ENCODE measurements at regions not wholly inside any gene's neighbourhood (a gene's known extent, or its start where the extent isn't known, plus 50 kb on each side); places are given as distances from the start of the nearest gene placed in this dataset.
"Not testable (repeated sequence)": the region's sequence is repeated elsewhere in the genome, so short reads cannot be mapped to it uniquely, and the experiment has no call there.

DNA sequence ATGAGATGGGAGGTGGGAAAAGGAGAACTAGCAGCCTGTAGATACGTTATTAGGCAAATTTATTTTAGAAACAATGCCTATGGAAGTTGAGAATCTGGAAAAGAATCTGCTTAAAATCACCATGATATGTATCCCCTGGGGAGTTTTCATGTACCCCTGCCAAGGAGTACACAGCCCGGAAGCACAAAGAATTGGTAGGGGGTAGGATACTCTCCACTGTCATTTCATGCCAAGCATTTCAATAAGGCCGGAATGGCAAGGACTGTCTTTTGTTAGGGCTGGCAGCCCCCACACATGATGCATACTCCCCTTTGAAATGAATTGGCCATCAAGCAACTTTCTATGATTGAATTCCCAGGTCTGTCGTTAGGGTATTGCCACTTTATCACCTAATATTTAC lies 111.5 kb upstream of the APP start:
- no peak for TF ChIP-seq POLR2A (IDR thresholded peaks at IDR 0.05; ENCODE audit: low read depth, low read length)
- no peak for FAIRE-seq
- DNase-seq (ENCODE audit: insufficient read length, low spot score), result no peak

DNA sequence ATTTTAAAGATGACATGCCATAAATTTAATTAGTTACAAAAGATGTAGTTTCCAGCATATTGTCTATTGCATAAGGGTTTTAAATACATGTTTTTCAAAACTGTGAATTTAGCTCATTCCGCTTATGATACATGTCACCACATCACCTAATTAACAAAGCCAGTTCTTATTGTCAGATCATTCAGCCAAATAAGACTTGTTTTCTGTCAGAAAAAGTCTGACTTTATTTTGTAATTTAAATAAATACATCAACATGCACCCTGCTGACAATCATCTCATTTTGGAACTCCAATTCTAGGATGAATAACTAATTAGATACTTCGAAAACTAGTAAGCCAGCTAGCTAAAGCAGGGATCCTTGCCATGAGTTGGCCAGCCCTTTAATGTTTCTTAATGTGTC lies 110.9 kb upstream of the APP start:
- FAIRE-seq, result no peak

GRCh38 chr21:26280775-26281174 lies 110.2 kb upstream of the APP start:
- no peak for TF ChIP-seq POLR2A (IDR thresholded peaks at IDR 0.05; ENCODE audit: low read depth, low read length)
- no peak for DNase-seq (ENCODE audit: insufficient read length, low spot score)
- FAIRE-seq, result no peak

More for the DNA sequence above, 110.9 kb upstream of the APP start:
- no peak for TF ChIP-seq POLR2A (IDR thresholded peaks at IDR 0.05; ENCODE audit: low read depth, low read length)
- no peak for DNase-seq (ENCODE audit: insufficient read length, low spot score)

GRCh38 chr21:26280148-26280547 lies 109.6 kb upstream of the APP start:
- TF ChIP-seq POLR2A (IDR thresholded peaks at IDR 0.05; ENCODE audit: low read depth, low read length), result no peak
- FAIRE-seq (no peak), DNase-seq (ENCODE audit: insufficient read length, low spot score) (no peak)

- TF ChIP-seq POLR2A (IDR thresholded peaks at IDR 0.05; ENCODE audit: low read depth, low read length), result no peak
- no peak for FAIRE-seq
- DNase-seq (ENCODE audit: insufficient read length, low spot score), result no peak
Measured at GRCh38 chr21:26275801-26276200, 105.2 kb upstream of the APP start.

- DNase-seq (ENCODE audit: insufficient read length, low spot score) (no peak), FAIRE-seq (no peak)
Measured at GRCh38 chr21:26273686-26274313, 103.2 kb upstream of the APP start.

DNA sequence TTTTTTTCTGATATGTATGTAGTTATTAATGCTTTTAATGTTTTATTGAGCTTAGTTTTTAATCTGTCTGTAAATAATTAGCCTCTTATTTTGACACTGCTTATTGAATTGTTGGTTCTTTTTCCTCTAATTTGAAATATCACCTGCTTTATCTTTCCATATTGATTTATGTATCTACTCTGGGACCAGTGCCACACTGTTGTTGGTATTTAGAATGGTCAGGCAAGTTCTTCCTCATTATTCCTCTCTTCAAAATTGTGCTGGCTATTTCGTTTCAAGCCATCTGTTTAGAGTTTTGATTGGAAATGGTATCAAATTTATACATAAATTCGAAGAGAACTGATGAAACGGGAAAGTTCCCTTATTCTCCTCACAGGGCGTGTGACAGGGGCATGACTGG lies 96.8 kb upstream of the APP start:
- no peak for DNase-seq (ENCODE audit: insufficient read length, low spot score)
- no peak for FAIRE-seq
- TF ChIP-seq POLR2A (IDR thresholded peaks at IDR 0.05; ENCODE audit: low read depth, low read length), result no peak

More at GRCh38 chr21:26273686-26274313, 103.2 kb upstream of the APP start:
- TF ChIP-seq POLR2A (IDR thresholded peaks at IDR 0.05; ENCODE audit: low read depth, low read length), result no peak

GRCh38 chr21:26246073-26246472 lies 75.5 kb upstream of the APP start:
- no peak for TF ChIP-seq POLR2A (IDR thresholded peaks at IDR 0.05; ENCODE audit: low read depth, low read length)
- no peak for DNase-seq (ENCODE audit: insufficient read length, low spot score)

GRCh38 chr21:26245428-26245827 lies 74.9 kb upstream of the APP start:
- no peak for TF ChIP-seq POLR2A (IDR thresholded peaks at IDR 0.05; ENCODE audit: low read depth, low read length)
- DNase-seq (ENCODE audit: insufficient read length, low spot score) (no peak), FAIRE-seq (no peak)

More at GRCh38 chr21:26246073-26246472, 75.5 kb upstream of the APP start:
- no peak for FAIRE-seq

- FAIRE-seq, result no peak
- no peak for DNase-seq (ENCODE audit: insufficient read length, low spot score)
- TF ChIP-seq POLR2A (IDR thresholded peaks at IDR 0.05; ENCODE audit: low read depth, low read length), result no peak
Measured at GRCh38 chr21:26238646-26239045, 68.1 kb upstream of the APP start.

DNA sequence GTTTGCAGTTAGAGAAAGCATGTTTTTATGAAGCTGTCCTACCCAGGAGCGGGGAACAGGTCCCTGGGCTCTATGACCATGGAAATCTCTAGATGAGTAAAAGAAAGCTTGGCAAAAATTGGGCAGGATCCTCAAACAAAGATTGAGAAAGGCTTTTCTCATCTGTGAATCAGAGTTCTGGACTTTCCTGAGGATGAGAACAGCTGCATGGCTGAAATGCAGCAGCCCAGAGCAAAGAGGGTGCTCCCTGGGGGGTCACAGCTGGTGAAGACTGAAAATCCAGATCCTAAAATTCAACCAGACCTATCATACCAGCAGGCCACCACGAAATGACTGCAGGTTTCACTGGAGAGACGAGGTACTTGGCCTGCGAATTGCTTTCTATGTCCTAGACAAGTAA lies 65.7 kb upstream of the APP start:
- FAIRE-seq (no peak), DNase-seq (ENCODE audit: insufficient read length, low spot score) (no peak)
- no peak for TF ChIP-seq POLR2A (IDR thresholded peaks at IDR 0.05; ENCODE audit: low read depth, low read length)

GRCh38 chr21:26233297-26233696 lies 62.7 kb upstream of the APP start:
- not testable (repeated sequence) for DNase-seq (ENCODE audit: insufficient read length, low spot score); FAIRE-seq

DNA sequence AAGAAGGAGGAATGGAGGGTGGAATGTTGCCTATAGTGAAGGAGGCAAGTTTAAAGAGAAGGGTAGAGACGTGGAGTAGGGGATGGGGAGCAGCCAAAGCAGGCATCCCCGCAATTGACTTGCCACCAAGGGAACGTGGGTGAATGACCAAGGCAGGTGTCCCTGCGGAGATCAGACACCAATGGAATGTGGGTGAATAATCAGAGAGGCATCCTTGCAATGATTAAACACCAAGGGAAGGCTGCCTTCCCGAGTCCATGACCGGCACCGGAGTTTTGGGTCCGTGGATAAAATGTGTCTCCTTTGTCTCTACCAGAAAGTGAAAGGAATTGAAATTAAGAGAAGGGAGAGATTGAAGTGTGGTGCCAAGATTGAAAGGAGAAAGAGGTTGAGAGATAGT lies 61.9 kb upstream of the APP start:
- FAIRE-seq; DNase-seq (ENCODE audit: insufficient read length, low spot score): not testable (repeated sequence)

- FAIRE-seq (no peak), DNase-seq (ENCODE audit: insufficient read length, low spot score) (no peak)
- TF ChIP-seq POLR2A (IDR thresholded peaks at IDR 0.05; ENCODE audit: low read depth, low read length), result no peak
Measured at GRCh38 chr21:26227130-26227529, 56.6 kb upstream of the APP start.

- no peak for TF ChIP-seq POLR2A (IDR thresholded peaks at IDR 0.05; ENCODE audit: low read depth, low read length)
- DNase-seq (ENCODE audit: insufficient read length, low spot score), result no peak
- FAIRE-seq, result no peak
Measured at GRCh38 chr21:26226724-26227123, 56.2 kb upstream of the APP start.

- DNase-seq (ENCODE audit: insufficient read length, low spot score), result no peak
- no peak for FAIRE-seq
- no peak for TF ChIP-seq POLR2A (IDR thresholded peaks at IDR 0.05; ENCODE audit: low read depth, low read length)
Measured at GRCh38 chr21:26225046-26225445, 54.5 kb upstream of the APP start.
